IMR-90 (cell line): ENCODE measurements at regions not wholly inside any gene's neighbourhood (a gene's known extent, or its start where the extent isn't known, plus 50 kb on each side); places are given as distances from the start of the nearest gene placed in this dataset.

Source experiments
- ATAC-seq: fragments of 200-7000 bp; cut with Tn5 transposase; 2 replicates; pipeline ENCODE4 v1.9.1; 2020; ENCODE audit warnings: low read depth, mild to moderate bottlenecking, moderate library complexity
- BruUV-seq: library from RNA; stranded (reverse); fragments of 400-500 nt; replicated peaks from 2 replicates; lab custom pipeline; 2021; lab: Mats Ljungman, UMichigan
- CTCF ChIA-PET: fragments of 300-600 bp; formaldehyde crosslinking; extraction: SDS; loops from one replicate; lab custom pipeline; 2021; ENCODE audit warnings: antibody characterized with exemption; lab: Yijun Ruan, JAX
- POLR2A ChIA-PET: fragments of 300-600 bp; sonication (Branson Sonifier 250); formaldehyde crosslinking; loops from one replicate; lab custom pipeline; 2022; ENCODE audit warnings: antibody characterized with exemption; ENCODE audit not compliant: unreplicated experiment; lab: Charles Lee
- DNase-seq: peaks from one replicate; pipeline ENCODE4 v3.0.0; 2013
- H2AFZ ChIP-seq: replicated peaks from 2 replicates; pipeline ENCODE3; 2013; ENCODE audit warnings: low read length, mild to moderate bottlenecking; ENCODE audit not compliant: poor library complexity
- H2AK5ac ChIP-seq: 2 replicates; pipeline ENCODE4 v1.6.1; 2013; ENCODE audit warnings: low read depth, low read length, inconsistent platforms
- H2AK9ac ChIP-seq: replicated peaks from 2 replicates; pipeline ENCODE3; 2013; ENCODE audit warnings: mild to moderate bottlenecking, low read depth, low read length, moderate library complexity; ENCODE audit not compliant: poor library complexity
- H2BK120ac ChIP-seq: 2 replicates; pipeline ENCODE4 v1.6.1; 2013; ENCODE audit warnings: low read depth, low read length, inconsistent platforms
- H2BK15ac ChIP-seq: 3 replicates; pipeline ENCODE4 v1.6.1; 2013; ENCODE audit warnings: low read depth, low read length, inconsistent platforms
- H2BK20ac ChIP-seq: 2 replicates; pipeline ENCODE4 v1.6.1; 2013; ENCODE audit warnings: low read depth, mild to moderate bottlenecking, inconsistent platforms, low read length, moderate library complexity
- H2BK5ac ChIP-seq: 2 replicates; pipeline ENCODE4 v1.6.1; 2013; ENCODE audit warnings: mild to moderate bottlenecking, low read depth, low read length, inconsistent platforms; ENCODE audit not compliant: poor library complexity, severe bottlenecking
- H3K14ac ChIP-seq: replicated peaks from 2 replicates; pipeline ENCODE4 v1.6.1; 2013; ENCODE audit warnings: low read depth, low read length, inconsistent platforms
- H3K18ac ChIP-seq: 2 replicates; pipeline ENCODE4 v1.6.1; 2013; ENCODE audit warnings: low read depth, low read length, control low read depth
- H3K23ac ChIP-seq: 2 replicates; pipeline ENCODE4 v1.6.1; 2013; ENCODE audit warnings: low read depth, low read length, inconsistent platforms
- H3K27ac ChIP-seq: 2 replicates; pipeline ENCODE4 v1.5.1; 2013; ENCODE audit warnings: mild to moderate bottlenecking, control low read depth, low read length; ENCODE audit not compliant: insufficient read depth
- H3K27me3 ChIP-seq: 2 replicates; pipeline ENCODE4 v1.6.1; 2013; ENCODE audit warnings: low read length; ENCODE audit not compliant: control insufficient read depth, insufficient read depth
- H3K36me3 ChIP-seq: 2 replicates; pipeline ENCODE4 v1.6.1; 2013; ENCODE audit warnings: low read length, mixed read lengths; ENCODE audit not compliant: control insufficient read depth, insufficient read depth
- H3K4ac ChIP-seq: 2 replicates; pipeline ENCODE4 v1.6.1; 2013; ENCODE audit warnings: low read depth, low read length, inconsistent platforms
- H3K4me1 ChIP-seq: 2 replicates; pipeline ENCODE4 v1.6.1; 2013; ENCODE audit warnings: low read length, mixed read lengths; ENCODE audit not compliant: control insufficient read depth, insufficient read depth
- H3K4me2 ChIP-seq: 2 replicates; pipeline ENCODE4 v1.6.1; 2013; ENCODE audit warnings: low read depth, mild to moderate bottlenecking, control low read depth, low read length, moderate library complexity
- H3K4me3 ChIP-seq: 2 replicates; pipeline ENCODE4 v1.5.1; 2013; ENCODE audit warnings: low read depth, mild to moderate bottlenecking, control low read depth, low read length, moderate library complexity; ENCODE audit not compliant: insufficient read depth
- H3K56ac ChIP-seq: 2 replicates; pipeline ENCODE4 v1.6.1; 2013; ENCODE audit warnings: low read length, inconsistent platforms; ENCODE audit not compliant: insufficient read depth; ENCODE audit errors: extremely low read depth
- H3K79me1 ChIP-seq, 2 experiments: 2 replicates each; pipeline ENCODE4 v1.6.1; 2013; ENCODE audit warnings: low read length in 2 of 2, inconsistent platforms in 1 of 2, low read depth in 1 of 2
- H3K9ac ChIP-seq: 2 replicates; pipeline ENCODE4 v1.6.1; 2013; ENCODE audit warnings: low read depth, low read length, control low read depth
- H3K9me1 ChIP-seq: 2 replicates; pipeline ENCODE4 v1.6.1; 2013; ENCODE audit warnings: low read length, inconsistent platforms; ENCODE audit not compliant: insufficient read depth
- H3K9me3 ChIP-seq: 2 replicates; pipeline ENCODE4 v1.6.1; 2013; ENCODE audit warnings: low read length; ENCODE audit not compliant: control insufficient read depth, insufficient read depth
- H4K20me1 ChIP-seq: 2 replicates; pipeline ENCODE4 v1.6.1; 2013; ENCODE audit warnings: low read length, inconsistent platforms; ENCODE audit not compliant: insufficient read depth
- H4K5ac ChIP-seq: 2 replicates; pipeline ENCODE4 v1.6.1; 2013; ENCODE audit warnings: mild to moderate bottlenecking, low read depth, low read length, control low read depth
- H4K8ac ChIP-seq, 2 experiments: 2 replicates each; pipeline ENCODE4 v1.6.1; 2013; ENCODE audit warnings: low read depth in 2 of 2, low read length in 2 of 2, control low read depth in 1 of 2, inconsistent platforms in 1 of 2
- H4K91ac ChIP-seq: 2 replicates; pipeline ENCODE4 v1.6.1; 2013; ENCODE audit warnings: low read depth, low read length, inconsistent platforms; ENCODE audit not compliant: insufficient read depth
- MAFK ChIP-seq: IDR thresholded peaks from 2 replicates; pipeline ENCODE4 v1.6.1; 2012; ENCODE audit warnings: low read depth, low read length, improper control_type of control experiment
- RAD21 ChIP-seq: IDR thresholded peaks from 2 replicates; pipeline ENCODE4 v1.6.1; 2012; ENCODE audit warnings: low read length, improper control_type of control experiment
- dilution Hi-C: fragments of 300-500 bp; cut with HindIII; formaldehyde crosslinking; loops from one replicate; pipeline ENCODE4 v1.14.3; 2018; ENCODE audit warnings: low sequenced_read_pairs; ENCODE audit not compliant: unreplicated experiment
- in situ Hi-C: fragments of 300-500 bp; cut with MboI; formaldehyde crosslinking; loops from 3 replicates; pipeline ENCODE4 v1.14.3; 2019; ENCODE audit warnings: low sequenced_read_pairs, inconsistent platforms, mixed read lengths
- intact Hi-C: fragments of 100-400 bp; cut with micrococcal nuclease; formaldehyde crosslinking; loops from 2 replicates; pipeline ENCODE4 v1.10.0; 2022
- TF ChIP-seq, protein P1 (sequence below): conservative IDR thresholded peaks from 2 replicates; pipeline ENCODE4 v1.5.1; 2012; ENCODE audit warnings: mild to moderate bottlenecking, low read depth, low read length, improper control_type of control experiment

DNA sequence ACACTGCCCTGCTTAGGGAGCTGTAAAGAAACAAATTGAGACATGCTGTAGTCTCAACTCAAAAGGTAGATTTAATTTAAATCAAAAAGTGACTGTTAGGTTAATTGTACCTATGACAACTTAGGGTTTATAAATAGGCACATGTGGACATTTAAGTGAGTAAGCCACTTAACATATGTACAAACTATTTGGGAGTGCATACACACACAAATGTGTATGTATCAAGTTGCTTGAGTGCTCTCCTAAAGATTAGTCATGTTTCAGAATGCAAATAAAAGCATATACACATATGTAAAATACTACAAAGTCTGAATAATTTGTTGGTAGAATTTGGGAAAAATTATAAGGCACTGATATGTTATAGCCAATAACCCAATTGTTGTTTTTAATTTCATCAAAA, 1435.7 kb downstream of the LRRC4C start:
- H3K4me3 ChIP-seq = no peak overlapping the region
- H3K79me1 ChIP-seq = no peaks in the 10 kb centered on the region
- no peaks in the 10 kb centered on the region for H3K27me3 ChIP-seq
- peaks cover 8% of the 10 kb centered on the region for H3K9me3 ChIP-seq
- H3K23ac ChIP-seq = no peak overlapping the region
- no peak overlapping the region for H4K91ac ChIP-seq
- DNase-seq = no peak
- no peaks in the 10 kb centered on the region for H3K36me3 ChIP-seq
- no peak overlapping the region for H2AK5ac ChIP-seq
- intact Hi-C loops (no loop called here), in situ Hi-C loops (no loop called here), dilution Hi-C loops (no loop called here)
- ATAC-seq = no peak
- no peak overlapping the region for H2AFZ ChIP-seq
- no peak overlapping the region for H4K5ac ChIP-seq
- no peak overlapping the region for H3K56ac ChIP-seq
- CTCF ChIA-PET = no interaction called here
- H2BK20ac ChIP-seq = no peak overlapping the region
- POLR2A ChIA-PET = no interaction called here
- no peak overlapping the region for H2BK15ac ChIP-seq
- H3K18ac ChIP-seq = no peak overlapping the region
- no peak overlapping the region for H2BK5ac ChIP-seq
- no peaks in the 10 kb centered on the region for H3K9me1 ChIP-seq
- no TSS peak for BruUV-seq
- no peak overlapping the region for H3K9ac ChIP-seq
- no peak overlapping the region for H2BK120ac ChIP-seq
- H2AK9ac ChIP-seq = no peak overlapping the region
- H3K27ac ChIP-seq = no peak overlapping the region
- no peak overlapping the region for H4K8ac ChIP-seq
- no peak overlapping the region for H3K4ac ChIP-seq
- no peaks in the 10 kb centered on the region for H3K4me1 ChIP-seq
- no peak overlapping the region for H3K14ac ChIP-seq
- TF ChIP-seq, protein P1, sequence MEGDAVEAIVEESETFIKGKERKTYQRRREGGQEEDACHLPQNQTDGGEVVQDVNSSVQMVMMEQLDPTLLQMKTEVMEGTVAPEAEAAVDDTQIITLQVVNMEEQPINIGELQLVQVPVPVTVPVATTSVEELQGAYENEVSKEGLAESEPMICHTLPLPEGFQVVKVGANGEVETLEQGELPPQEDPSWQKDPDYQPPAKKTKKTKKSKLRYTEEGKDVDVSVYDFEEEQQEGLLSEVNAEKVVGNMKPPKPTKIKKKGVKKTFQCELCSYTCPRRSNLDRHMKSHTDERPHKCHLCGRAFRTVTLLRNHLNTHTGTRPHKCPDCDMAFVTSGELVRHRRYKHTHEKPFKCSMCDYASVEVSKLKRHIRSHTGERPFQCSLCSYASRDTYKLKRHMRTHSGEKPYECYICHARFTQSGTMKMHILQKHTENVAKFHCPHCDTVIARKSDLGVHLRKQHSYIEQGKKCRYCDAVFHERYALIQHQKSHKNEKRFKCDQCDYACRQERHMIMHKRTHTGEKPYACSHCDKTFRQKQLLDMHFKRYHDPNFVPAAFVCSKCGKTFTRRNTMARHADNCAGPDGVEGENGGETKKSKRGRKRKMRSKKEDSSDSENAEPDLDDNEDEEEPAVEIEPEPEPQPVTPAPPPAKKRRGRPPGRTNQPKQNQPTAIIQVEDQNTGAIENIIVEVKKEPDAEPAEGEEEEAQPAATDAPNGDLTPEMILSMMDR = no peak
- no peak for TF ChIP-seq MAFK
- TF ChIP-seq RAD21 = no peak
- H4K20me1 ChIP-seq = no peaks in the 10 kb centered on the region
- no peak overlapping the region for H3K4me2 ChIP-seq
